Trophoblast cell (in vitro differentiated cells and primary cell): ENCODE measurements at regions not wholly inside any gene's neighbourhood (a gene's known extent, or its start where the extent isn't known, plus 50 kb on each side); places are given as distances from the start of the nearest gene placed in this dataset.

Experiments used
- DNase-seq, 2 donors: peaks; one replicate each; pipeline ENCODE4 v3.0.0-alpha.2; 2016
- H2AFZ ChIP-seq: 2 replicates; pipeline ENCODE4 v1.6.1; 2013; ENCODE audit warnings: low read length, moderate library complexity, mild to moderate bottlenecking; ENCODE audit not compliant: insufficient read depth, poor library complexity
- H2AK5ac ChIP-seq: 2 replicates; pipeline ENCODE4 v1.6.1; 2013; ENCODE audit warnings: mild to moderate bottlenecking, low read length
- H2BK120ac ChIP-seq: 2 replicates; pipeline ENCODE4 v1.6.1; 2013; ENCODE audit warnings: low read length, mild to moderate bottlenecking, moderate library complexity; ENCODE audit not compliant: insufficient read depth, poor library complexity
- H2BK12ac ChIP-seq: 2 replicates; pipeline ENCODE4 v1.6.1; 2013; ENCODE audit warnings: mild to moderate bottlenecking, low read length, moderate library complexity
- H2BK5ac ChIP-seq: 2 replicates; pipeline ENCODE4 v1.6.1; 2013; ENCODE audit warnings: low read length, low read depth, moderate library complexity, mild to moderate bottlenecking; ENCODE audit not compliant: poor library complexity
- H3K14ac ChIP-seq: 2 replicates; pipeline ENCODE4 v1.6.1; 2013; ENCODE audit warnings: mild to moderate bottlenecking, low read length
- H3K18ac ChIP-seq: 2 replicates; pipeline ENCODE4 v1.6.1; 2013; ENCODE audit warnings: mild to moderate bottlenecking, low read length
- H3K23ac ChIP-seq: 2 replicates; pipeline ENCODE4 v1.6.1; 2013; ENCODE audit warnings: low read length
- H3K27ac ChIP-seq: 2 replicates; pipeline ENCODE4 v1.5.1; 2013; ENCODE audit warnings: low read depth, mild to moderate bottlenecking, inconsistent platforms, low read length, moderate library complexity
- H3K27me3 ChIP-seq: 2 replicates; pipeline ENCODE4 v1.6.1; 2013; ENCODE audit warnings: inconsistent platforms, mild to moderate bottlenecking, low read length, moderate library complexity; ENCODE audit not compliant: insufficient read depth
- H3K36me3 ChIP-seq, 2 experiments: 1 replicate in 1 of 2; 2 replicates in 1 of 2; pipeline ENCODE4 v1.6.1; 2013; ENCODE audit warnings: low read length in 2 of 2, mild to moderate bottlenecking in 2 of 2, moderate library complexity in 1 of 2; ENCODE audit not compliant: insufficient read depth in 2 of 2, control insufficient read depth in 1 of 2
- H3K4ac ChIP-seq: 2 replicates; pipeline ENCODE4 v1.6.1; 2013; ENCODE audit warnings: low read depth, mild to moderate bottlenecking, low read length, moderate library complexity
- H3K4me1 ChIP-seq, 2 experiments: 1 replicate in 1 of 2; 2 replicates in 1 of 2; pipeline ENCODE4 v1.6.1; 2013; ENCODE audit warnings: low read length in 2 of 2, mild to moderate bottlenecking in 2 of 2, moderate library complexity in 1 of 2; ENCODE audit not compliant: insufficient read depth in 2 of 2, control insufficient read depth in 1 of 2
- H3K4me2 ChIP-seq: 2 replicates; pipeline ENCODE4 v1.6.1; 2013; ENCODE audit warnings: inconsistent platforms, mild to moderate bottlenecking, low read length, moderate library complexity
- H3K4me3 ChIP-seq: 2 replicates; pipeline ENCODE4 v1.5.1; 2013; ENCODE audit warnings: mild to moderate bottlenecking, low read depth, low read length, inconsistent platforms
- H3K79me1 ChIP-seq: one replicate; pipeline ENCODE4 v1.6.1; 2013; ENCODE audit warnings: low read length
- H3K79me2 ChIP-seq: 2 replicates; pipeline ENCODE4 v1.6.1; 2013; ENCODE audit warnings: low read length, mild to moderate bottlenecking; ENCODE audit not compliant: control insufficient read depth, insufficient read depth, poor library complexity
- H3K9ac ChIP-seq: 2 replicates; pipeline ENCODE4 v1.6.1; 2013; ENCODE audit warnings: mild to moderate bottlenecking, low read length
- H3K9me3 ChIP-seq: 2 replicates; pipeline ENCODE4 v1.6.1; 2013; ENCODE audit warnings: low read depth, mild to moderate bottlenecking, control low read depth, inconsistent platforms, low read length; ENCODE audit not compliant: insufficient read depth
- H4K12ac ChIP-seq: 2 replicates; pipeline ENCODE4 v1.6.1; 2013; ENCODE audit warnings: low read depth, mild to moderate bottlenecking, low read length, moderate library complexity
- H4K8ac ChIP-seq: 2 replicates; pipeline ENCODE4 v1.6.1; 2013; ENCODE audit warnings: low read depth, mild to moderate bottlenecking, low read length, moderate library complexity
- H4K91ac ChIP-seq: one replicate; pipeline ENCODE4 v1.6.1; 2013; ENCODE audit warnings: low read depth, mild to moderate bottlenecking, low read length, moderate library complexity
- WGBS: extraction: QIAGEN DNeasy Blood & Tissue Kit; methylation state at CpG from one replicate; pipeline ENCODE4 v1.1.7; 2013; ENCODE audit warnings: missing lambda C conversion rate; ENCODE audit not compliant: insufficient read length, insufficient coverage; ENCODE audit errors: extremely low coverage; 5-methylcytosine and 5-hydroxymethylcytosine counted together

GRCh38 chr6:27811451-27811772 is 100.8 kb downstream of the OR2B2 start:
- H2BK120ac ChIP-seq: no peak overlapping the region
- H2AK5ac ChIP-seq: no peak overlapping the region
- no peaks in the 10 kb centered on the region for H3K36me3 ChIP-seq
- H3K4me1 ChIP-seq: peaks cover 2 to 3% of the 10 kb centered on the region in 2 experiments
- H2AFZ ChIP-seq: no peak overlapping the region
- no peak overlapping the region for H3K4ac ChIP-seq
- H3K79me1 ChIP-seq: peaks cover 24% of the 10 kb centered on the region
- H4K8ac ChIP-seq: no peak overlapping the region
- no peak overlapping the region for H3K4me3 ChIP-seq
- no peak overlapping the region for H3K9ac ChIP-seq
- no peak overlapping the region for H3K23ac ChIP-seq
- no peak overlapping the region for H3K18ac ChIP-seq
- no peak overlapping the region for H2BK12ac ChIP-seq
- H3K14ac ChIP-seq: no peak overlapping the region
- H4K91ac ChIP-seq: no peak overlapping the region
- no peak overlapping the region for H3K27ac ChIP-seq
- H3K79me2 ChIP-seq: peaks cover 2% of the 10 kb centered on the region
- no peak overlapping the region for H4K12ac ChIP-seq
- no peak for DNase-seq
- no peak overlapping the region for H2BK5ac ChIP-seq
- H3K9me3 ChIP-seq: peaks cover 3% of the 10 kb centered on the region
- no peak overlapping the region for H3K4me2 ChIP-seq
- H3K27me3 ChIP-seq: no peaks in the 10 kb centered on the region

GRCh38 chr6:27810768-27811450 is 101.3 kb downstream of the OR2B2 start:
- H2AFZ ChIP-seq: no peak overlapping the region
- no peak overlapping the region for H2AK5ac ChIP-seq
- H3K27me3 ChIP-seq: no peaks in the 10 kb centered on the region
- H3K79me2 ChIP-seq: peaks cover 2% of the 10 kb centered on the region
- WGBS: no CpG with 5 or more reads among the region's 11 CpGs
- H2BK5ac ChIP-seq: no peak overlapping the region
- H3K4ac ChIP-seq: no peak overlapping the region
- peaks cover 24% of the 10 kb centered on the region for H3K79me1 ChIP-seq
- H3K4me2 ChIP-seq: peak overlapping the region; percentile 94
- H3K4me3 ChIP-seq: no peak overlapping the region
- no peak overlapping the region for H2BK12ac ChIP-seq
- peaks cover 3% of the 10 kb centered on the region for H3K9me3 ChIP-seq
- peaks cover 2 to 3% of the 10 kb centered on the region in 2 experiments for H3K4me1 ChIP-seq
- H3K36me3 ChIP-seq: no peaks in the 10 kb centered on the region
- H3K23ac ChIP-seq: no peak overlapping the region
- no peak overlapping the region for H4K8ac ChIP-seq
- H3K14ac ChIP-seq: no peak overlapping the region
- no peak overlapping the region for H3K18ac ChIP-seq
- H2BK120ac ChIP-seq: no peak overlapping the region
- no peak for DNase-seq
- peak overlapping the region; percentile 49 for H3K9ac ChIP-seq
- peak overlapping the region; percentile 67 for H3K27ac ChIP-seq
- H4K12ac ChIP-seq: no peak overlapping the region
- no peak overlapping the region for H4K91ac ChIP-seq

DNA sequence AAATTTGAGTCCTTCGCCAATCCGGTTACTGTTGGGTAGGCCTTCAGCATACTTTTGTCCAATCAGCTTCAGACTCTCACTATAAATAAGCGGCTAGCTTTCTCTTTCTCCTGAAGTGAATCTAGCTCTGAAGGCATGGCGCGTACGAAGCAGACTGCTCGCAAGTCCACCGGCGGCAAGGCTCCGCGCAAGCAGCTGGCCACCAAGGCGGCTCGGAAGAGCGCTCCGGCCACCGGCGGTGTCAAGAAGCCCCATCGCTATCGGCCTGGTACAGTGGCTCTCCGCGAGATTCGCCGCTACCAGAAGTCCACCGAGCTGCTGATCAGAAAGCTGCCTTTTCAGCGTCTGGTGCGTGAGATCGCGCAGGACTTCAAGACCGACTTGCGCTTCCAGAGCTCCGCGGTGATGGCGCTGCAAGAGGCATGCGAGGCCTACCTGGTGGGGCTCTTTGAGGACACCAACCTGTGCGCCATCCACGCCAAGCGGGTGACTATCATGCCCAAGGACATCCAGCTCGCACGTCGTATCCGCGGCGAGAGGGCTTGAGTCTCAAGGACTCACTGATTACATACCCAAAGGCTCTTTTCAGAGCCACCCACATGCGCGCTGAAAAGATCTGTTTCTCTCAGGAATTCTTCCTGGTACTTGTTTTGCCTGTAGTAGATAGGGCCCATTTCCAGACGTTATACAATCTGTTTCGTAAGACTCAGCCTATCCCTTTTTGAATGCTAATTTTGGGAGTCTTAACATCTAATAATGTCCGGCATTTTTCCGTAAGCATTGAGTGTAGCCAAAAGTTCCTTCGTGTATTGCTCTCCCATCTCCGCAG is 102.0 kb downstream of the OR2B2 start:
- Histone ChIP-seq H3K4me3 (peak overlapping the region; percentile 78), H3K79me1 (peaks cover 23% of the 10 kb centered on the region), H2BK120ac (no peak overlapping the region), H3K9ac (peak overlapping the region; percentile 72), H3K27ac (peak overlapping the region; percentile 67), H3K36me3 (no peaks in the 10 kb centered on the region), H3K14ac (peak overlapping the region; percentile 5), H3K9me3 (peaks cover 3% of the 10 kb centered on the region), H2AK5ac (no peak overlapping the region), H2AFZ (no peak overlapping the region), H3K27me3 (no peaks in the 10 kb centered on the region), H4K12ac (no peak overlapping the region), H3K4me1 (peaks cover 2 to 3% of the 10 kb centered on the region in 2 experiments), H2BK12ac (no peak overlapping the region), H2BK5ac (peak overlapping the region; percentile 11), H3K4ac (peak overlapping the region; percentile 10), H4K91ac (no peak overlapping the region), H4K8ac (peak overlapping the region; percentile 21), H3K79me2 (peaks cover 2% of the 10 kb centered on the region), H3K4me2 (peak overlapping the region; percentile 94), H3K23ac (no peak overlapping the region), H3K18ac (peak overlapping the region; percentile 83)
- no CpG with 5 or more reads among the region's 51 CpGs for WGBS
- peak; percentile 83 to 96 for DNase-seq

DNA sequence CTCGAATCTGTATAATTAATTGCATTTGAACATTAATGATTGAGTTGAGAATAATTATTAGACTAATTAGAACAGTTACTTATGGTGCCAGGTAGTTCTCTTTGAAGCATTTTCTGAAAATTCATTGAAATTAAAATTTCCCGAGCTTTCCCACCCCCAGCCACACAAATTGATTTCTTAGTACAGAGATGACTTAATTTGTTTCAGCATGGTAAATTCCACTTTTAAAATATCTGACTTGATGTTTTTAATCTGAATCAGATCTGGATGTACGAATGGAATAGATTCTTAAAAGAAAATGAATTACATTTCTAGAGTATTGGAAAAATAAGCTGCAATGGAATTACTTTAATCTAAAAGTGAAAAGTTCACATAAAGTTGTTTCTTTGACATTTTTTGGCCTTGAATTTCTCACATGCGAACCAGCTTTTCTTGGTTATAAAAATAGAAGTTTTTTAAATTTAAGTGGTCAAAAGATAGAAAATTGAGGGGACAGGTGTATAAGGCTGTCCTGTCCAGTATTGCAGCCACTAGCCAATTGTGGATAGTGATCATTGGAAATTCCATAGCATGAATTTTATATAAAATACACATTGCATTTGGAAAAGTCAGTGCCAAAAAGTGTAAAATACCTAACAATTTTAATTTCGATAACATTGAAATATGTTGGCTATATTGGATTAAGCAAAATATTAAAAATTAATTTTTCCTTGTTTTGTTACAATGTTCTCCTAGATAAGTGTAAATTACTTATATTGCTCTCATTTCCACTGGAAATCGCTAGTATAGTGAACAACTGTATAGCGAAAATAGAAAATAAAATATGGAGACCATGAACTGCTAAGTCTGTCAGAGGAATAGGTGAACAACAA is 102.9 kb downstream of the OR2B2 start:
- Histone ChIP-seq H2BK5ac (no peak overlapping the region), H3K14ac (no peak overlapping the region), H3K27me3 (no peaks in the 10 kb centered on the region), H3K27ac (peak overlapping the region; percentile 47), H2BK120ac (no peak overlapping the region), H3K4ac (no peak overlapping the region), H3K9ac (no peak overlapping the region), H3K23ac (no peak overlapping the region), H4K12ac (no peak overlapping the region), H4K8ac (no peak overlapping the region), H2AFZ (no peak overlapping the region), H3K4me1 (peaks cover 2 to 3% of the 10 kb centered on the region in 2 experiments), H3K36me3 (no peaks in the 10 kb centered on the region), H4K91ac (no peak overlapping the region), H3K79me2 (peaks cover 2% of the 10 kb centered on the region), H3K79me1 (peaks cover 20% of the 10 kb centered on the region), H3K9me3 (peaks cover 3% of the 10 kb centered on the region), H3K18ac (no peak overlapping the region), H3K4me2 (peak overlapping the region; percentile 94), H2AK5ac (no peak overlapping the region), H2BK12ac (no peak overlapping the region), H3K4me3 (no peak overlapping the region)
- no CpG with 5 or more reads among the region's 7 CpGs for WGBS
- DNase-seq: no peak
